ENCODE measurements at regions not wholly inside any gene's neighbourhood (a gene's known extent, or its start where the extent isn't known, plus 50 kb on each side); places are given as distances from the start of the nearest gene placed in this dataset.

DNA sequence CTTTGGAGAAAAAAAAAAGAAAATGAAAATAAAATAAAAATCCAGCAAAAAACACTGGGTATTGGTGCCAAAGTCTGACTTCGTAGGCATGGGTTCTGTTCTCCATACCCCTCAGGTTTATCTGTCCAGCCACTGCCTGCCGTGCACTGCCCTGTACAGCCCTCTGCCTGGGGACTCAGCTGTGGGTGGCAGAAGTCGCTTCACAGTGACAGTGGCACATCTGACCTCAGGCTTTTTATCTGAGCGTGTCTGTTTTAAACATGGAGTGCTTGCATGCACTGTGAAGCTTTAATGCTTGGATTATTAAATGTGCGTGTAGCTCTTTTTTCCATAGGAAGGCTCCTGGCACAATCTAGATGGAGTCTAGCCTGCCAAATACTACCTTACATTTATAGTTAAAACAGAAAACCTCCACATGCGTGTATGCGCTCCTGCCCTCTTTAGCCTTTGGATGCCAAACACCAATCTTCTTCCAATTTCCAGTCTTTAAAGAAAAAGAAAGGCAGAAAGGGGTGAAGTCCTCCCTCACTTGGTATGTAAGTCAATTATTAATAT lies 375.5 kb downstream of the UTRN start:
- Histone ChIP-seq H3K27ac (ENCODE audit: low read depth, low read length, poor library complexity, severe bottlenecking) (no peak overlapping the region), H3K27me3 (replicated peaks; ENCODE audit: insufficient read depth, low read depth, low read length, poor library complexity) (no peaks in the 10 kb centered on the region), H3K4me1 (ENCODE audit: insufficient read depth, low read length, poor library complexity, severe bottlenecking) (peaks cover 46% of the 10 kb centered on the region), H3K4me3 (ENCODE audit: low read depth, low read length, poor library complexity, severe bottlenecking) (no peak overlapping the region), H3K9me3 (ENCODE audit: low read depth, low read length, poor library complexity, severe bottlenecking) (no peaks in the 10 kb centered on the region), H3K36me3 (ENCODE audit: insufficient read depth, low read length, poor library complexity, severe bottlenecking) (no peaks in the 10 kb centered on the region)
- CTCF ChIA-PET: interaction anchor here (0.6 kb wide), 1 partner anchor 68 kb away, joined by 3 read pairs; no protein-coding TSS in a partner anchor
- TF ChIP-seq CTCF (conservative IDR thresholded peaks at IDR 0.05; ENCODE audit: low read depth, low read length) (no peak), EZH2 (IDR thresholded peaks at IDR 0.05; ENCODE audit: borderline replicate concordance, low read depth, low read length, poor library complexity, severe bottlenecking) (no peak)
- POLR2A ChIA-PET (ENCODE audit: low non-redundant PET): no interaction called here
- intact Hi-C loops (cut with micrococcal nuclease; ENCODE audit: unreplicated experiment): no loop called here
- no TSS peak for BruUV-seq (replicated peaks)
- DNase-seq (ENCODE audit: low spot score): no peak

- ChIA-PET POLR2A (ENCODE audit: low non-redundant PET) (interaction anchor here (0.6 kb wide), 1 partner anchor 78 kb away, joined by 4 read pairs; no protein-coding TSS in a partner anchor), CTCF (no interaction called here)
- H3K9me3 ChIP-seq (ENCODE audit: low read depth, low read length, poor library complexity, severe bottlenecking): no peaks in the 10 kb centered on the region
- peaks cover 43% of the 10 kb centered on the region for H3K4me1 ChIP-seq (ENCODE audit: insufficient read depth, low read length, poor library complexity, severe bottlenecking)
- H3K36me3 ChIP-seq (ENCODE audit: insufficient read depth, low read length, poor library complexity, severe bottlenecking): no peaks in the 10 kb centered on the region
- no peaks in the 10 kb centered on the region for H3K27me3 ChIP-seq (replicated peaks; ENCODE audit: insufficient read depth, low read depth, low read length, poor library complexity)
- no TSS peak for BruUV-seq (replicated peaks)
- DNase-seq (ENCODE audit: low spot score): peak; percentile 60
- no peak overlapping the region for H3K27ac ChIP-seq (ENCODE audit: low read depth, low read length, poor library complexity, severe bottlenecking)
- intact Hi-C loops (cut with micrococcal nuclease; ENCODE audit: unreplicated experiment): no loop called here
- TF ChIP-seq CTCF (conservative IDR thresholded peaks at IDR 0.05; ENCODE audit: low read depth, low read length) (no peak), EZH2 (IDR thresholded peaks at IDR 0.05; ENCODE audit: borderline replicate concordance, low read depth, low read length, poor library complexity, severe bottlenecking) (no peak)
- no peak overlapping the region for H3K4me3 ChIP-seq (ENCODE audit: low read depth, low read length, poor library complexity, severe bottlenecking)
Measured at GRCh38 chr6:144661116-144661806, 376.1 kb downstream of the UTRN start.

GRCh38 chr6:144662812-144663365 lies 377.8 kb downstream of the UTRN start:
- no TSS peak for BruUV-seq (replicated peaks)

More at GRCh38 chr6:144662812-144663365, 377.8 kb downstream of the UTRN start:
- Histone ChIP-seq H3K36me3 (ENCODE audit: insufficient read depth, low read length, poor library complexity, severe bottlenecking) (no peaks in the 10 kb centered on the region), H3K27ac (ENCODE audit: low read depth, low read length, poor library complexity, severe bottlenecking) (no peak overlapping the region), H3K27me3 (replicated peaks; ENCODE audit: insufficient read depth, low read depth, low read length, poor library complexity) (no peaks in the 10 kb centered on the region), H3K4me1 (ENCODE audit: insufficient read depth, low read length, poor library complexity, severe bottlenecking) (peaks cover 36% of the 10 kb centered on the region), H3K4me3 (ENCODE audit: low read depth, low read length, poor library complexity, severe bottlenecking) (no peak overlapping the region), H3K9me3 (ENCODE audit: low read depth, low read length, poor library complexity, severe bottlenecking) (no peaks in the 10 kb centered on the region)
- ChIA-PET POLR2A (ENCODE audit: low non-redundant PET) (no interaction called here), CTCF (no interaction called here)
- intact Hi-C loops (cut with micrococcal nuclease; ENCODE audit: unreplicated experiment): no loop called here
- no peak for DNase-seq (ENCODE audit: low spot score)
- TF ChIP-seq EZH2 (IDR thresholded peaks at IDR 0.05; ENCODE audit: borderline replicate concordance, low read depth, low read length, poor library complexity, severe bottlenecking) (no peak), CTCF (conservative IDR thresholded peaks at IDR 0.05; ENCODE audit: low read depth, low read length) (no peak)
